Loucy (cell line): ENCODE measurements at regions not wholly inside any gene's neighbourhood (a gene's known extent, or its start where the extent isn't known, plus 50 kb on each side); places are given as distances from the start of the nearest gene placed in this dataset.

Experiments used
- CTCF ChIP-seq: fragments of 200-600 bp; sonication (generic); conservative IDR thresholded peaks from 2 replicates; pipeline ENCODE4 v1.5.1; 2014; ENCODE audit warnings: mild to moderate bottlenecking, antibody characterized with exemption, low read length
- EZH2phosphoT487 ChIP-seq: fragments of 200-600 bp; IDR thresholded peaks from 2 replicates; pipeline ENCODE4 v1.6.1; 2018; ENCODE audit warnings: antibody characterized with exemption, mild to moderate bottlenecking, moderate library complexity, borderline replicate concordance

GRCh38 chr13:76647550-76647949 lies 238.7 kb downstream of the KCTD12 start:
- TF ChIP-seq CTCF: no peak
- TF ChIP-seq EZH2phosphoT487: no peak
